DOHH2 (cell line): ENCODE measurements at regions not wholly inside any gene's neighbourhood (a gene's known extent, or its start where the extent isn't known, plus 50 kb on each side); places are given as distances from the start of the nearest gene placed in this dataset.

Source experiments
- H3F3A ChIP-seq: fragments of 200-600 bp; sonication (generic), shearing (Covaris generic); 2 replicates; pipeline ENCODE4 v1.6.0; 2016; ENCODE audit warnings: antibody characterized with exemption, mild to moderate bottlenecking; ENCODE audit not compliant: control insufficient read depth, insufficient read depth
- H3K27ac ChIP-seq: fragments of 200-600 bp; sonication (generic); 2 replicates; pipeline ENCODE4 v1.5.1; 2014; ENCODE audit warnings: low read depth, mild to moderate bottlenecking, low read length, moderate library complexity
- H3K27me3 ChIP-seq: fragments of 200-600 bp; sonication (generic); 2 replicates; pipeline ENCODE4 v1.6.1; 2014; ENCODE audit warnings: mild to moderate bottlenecking, low read length, mixed read lengths; ENCODE audit not compliant: control insufficient read depth
- H3K36me3 ChIP-seq: fragments of 200-600 bp; sonication (generic); 2 replicates; pipeline ENCODE4 v1.6.1; 2014; ENCODE audit warnings: mild to moderate bottlenecking, low read length, moderate library complexity, mixed read lengths; ENCODE audit not compliant: control insufficient read depth
- H3K4me1 ChIP-seq: fragments of 200-600 bp; sonication (generic); 2 replicates; pipeline ENCODE4 v1.6.1; 2014; ENCODE audit warnings: mild to moderate bottlenecking, low read length, mixed read lengths; ENCODE audit not compliant: control insufficient read depth
- H3K4me2 ChIP-seq: fragments of 200-600 bp; sonication (generic); 2 replicates; pipeline ENCODE4 v1.6.0; 2014; ENCODE audit warnings: mild to moderate bottlenecking, low read length, moderate library complexity
- H3K4me3 ChIP-seq: fragments of 200-600 bp; sonication (generic); 2 replicates; pipeline ENCODE4 v1.5.1; 2014; ENCODE audit warnings: mild to moderate bottlenecking, low read length, mixed read lengths
- H3K79me2 ChIP-seq: fragments of 200-600 bp; sonication (generic); 2 replicates; pipeline ENCODE4 v1.6.1; 2014; ENCODE audit warnings: mild to moderate bottlenecking, low read length, mixed read lengths; ENCODE audit not compliant: control insufficient read depth
- H3K9me2 ChIP-seq: fragments of 200-600 bp; sonication (generic); replicated peaks from 2 replicates; pipeline ENCODE4 v1.6.1; 2014; ENCODE audit warnings: mild to moderate bottlenecking, low read length, mixed read lengths; ENCODE audit not compliant: control insufficient read depth
- H3K9me3 ChIP-seq: fragments of 200-600 bp; sonication (generic); 2 replicates; pipeline ENCODE4 v1.6.1; 2014; ENCODE audit warnings: antibody characterized with exemption, low read length, mixed read lengths; ENCODE audit not compliant: control insufficient read depth, insufficient read depth
- H4K20me1 ChIP-seq: fragments of 200-600 bp; sonication (generic); 2 replicates; pipeline ENCODE4 v1.6.0; 2014; ENCODE audit warnings: low read depth, mild to moderate bottlenecking, antibody characterized with exemption, low read length, moderate library complexity; ENCODE audit not compliant: control insufficient read depth, insufficient read depth
- EZH2phosphoT487 ChIP-seq: fragments of 200-600 bp; sonication (generic); IDR thresholded peaks from 2 replicates; pipeline ENCODE4 v1.6.1; 2017; ENCODE audit warnings: borderline replicate concordance, mild to moderate bottlenecking, antibody characterized with exemption, low read length, moderate library complexity, mixed read lengths
- TF ChIP-seq, protein P1 (sequence below): fragments of 200-600 bp; sonication (generic); IDR thresholded peaks from one replicate; pipeline ENCODE4 v1.5.1; 2014; ENCODE audit warnings: antibody characterized with exemption, mild to moderate bottlenecking, low read depth, low read length; ENCODE audit not compliant: poor library complexity, severe bottlenecking

DNA sequence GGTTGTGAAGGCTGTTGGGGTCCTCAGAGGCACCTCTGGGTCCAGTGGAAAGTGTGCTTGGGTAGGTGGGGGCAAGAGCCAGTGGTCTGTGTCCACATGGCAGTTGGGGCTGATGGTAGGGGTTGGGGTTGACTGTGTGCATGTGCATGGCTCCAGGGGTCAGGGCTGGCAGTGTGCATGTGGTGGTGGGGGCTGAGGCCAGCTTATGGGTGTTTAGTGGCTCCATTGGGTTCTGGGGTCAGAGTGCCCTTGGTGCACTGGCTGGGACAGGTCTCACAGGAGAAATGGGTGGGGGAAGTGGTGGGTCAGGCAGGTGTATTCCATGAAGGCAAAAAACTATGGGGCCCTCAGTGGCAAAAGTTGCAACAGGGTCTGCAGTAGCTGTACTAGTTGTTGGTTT is 97.9 kb downstream of the EDEM1 start:
- Histone ChIP-seq H3K27ac (no peak overlapping the region), H3K4me1 (no peaks in the 10 kb centered on the region), H3K4me3 (no peak overlapping the region), H3K36me3 (no peaks in the 10 kb centered on the region), H3F3A (no peaks in the 10 kb centered on the region), H3K4me2 (no peak overlapping the region), H3K27me3 (no peaks in the 10 kb centered on the region), H3K9me3 (no peaks in the 10 kb centered on the region), H4K20me1 (no peaks in the 10 kb centered on the region), H3K79me2 (no peaks in the 10 kb centered on the region), H3K9me2 (no peaks in the 10 kb centered on the region)
- TF ChIP-seq EZH2phosphoT487, result no peak
- TF ChIP-seq, protein P1, sequence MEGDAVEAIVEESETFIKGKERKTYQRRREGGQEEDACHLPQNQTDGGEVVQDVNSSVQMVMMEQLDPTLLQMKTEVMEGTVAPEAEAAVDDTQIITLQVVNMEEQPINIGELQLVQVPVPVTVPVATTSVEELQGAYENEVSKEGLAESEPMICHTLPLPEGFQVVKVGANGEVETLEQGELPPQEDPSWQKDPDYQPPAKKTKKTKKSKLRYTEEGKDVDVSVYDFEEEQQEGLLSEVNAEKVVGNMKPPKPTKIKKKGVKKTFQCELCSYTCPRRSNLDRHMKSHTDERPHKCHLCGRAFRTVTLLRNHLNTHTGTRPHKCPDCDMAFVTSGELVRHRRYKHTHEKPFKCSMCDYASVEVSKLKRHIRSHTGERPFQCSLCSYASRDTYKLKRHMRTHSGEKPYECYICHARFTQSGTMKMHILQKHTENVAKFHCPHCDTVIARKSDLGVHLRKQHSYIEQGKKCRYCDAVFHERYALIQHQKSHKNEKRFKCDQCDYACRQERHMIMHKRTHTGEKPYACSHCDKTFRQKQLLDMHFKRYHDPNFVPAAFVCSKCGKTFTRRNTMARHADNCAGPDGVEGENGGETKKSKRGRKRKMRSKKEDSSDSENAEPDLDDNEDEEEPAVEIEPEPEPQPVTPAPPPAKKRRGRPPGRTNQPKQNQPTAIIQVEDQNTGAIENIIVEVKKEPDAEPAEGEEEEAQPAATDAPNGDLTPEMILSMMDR, result no peak

DNA sequence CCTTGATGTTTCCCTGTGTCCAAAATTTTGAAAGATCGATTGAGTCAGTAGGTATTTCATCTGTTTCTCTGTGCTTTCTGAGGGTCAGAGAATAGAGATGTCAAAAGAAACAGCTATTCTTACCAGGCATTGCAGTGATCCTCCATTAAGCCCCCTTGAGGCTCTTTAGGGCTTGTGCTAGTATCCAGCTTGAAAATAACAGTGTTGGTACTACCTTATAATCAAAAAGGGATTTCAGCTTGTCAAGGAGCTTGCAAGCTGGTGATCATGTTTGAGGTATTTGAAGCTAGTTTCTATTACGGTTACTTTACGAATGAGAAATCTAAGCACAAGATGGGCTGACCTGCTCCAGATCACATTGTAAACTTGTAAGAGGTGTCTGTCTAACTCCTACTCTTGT is 103.4 kb downstream of the EDEM1 start:
- H4K20me1 ChIP-seq, result no peaks in the 10 kb centered on the region
- H3F3A ChIP-seq, result no peaks in the 10 kb centered on the region
- no peak overlapping the region for H3K4me2 ChIP-seq
- no peak for TF ChIP-seq EZH2phosphoT487
- TF ChIP-seq, protein P1, result no peak
- no peak overlapping the region for H3K27ac ChIP-seq
- H3K27me3 ChIP-seq, result no peaks in the 10 kb centered on the region
- H3K4me3 ChIP-seq, result no peak overlapping the region
- no peaks in the 10 kb centered on the region for H3K9me3 ChIP-seq
- H3K36me3 ChIP-seq, result no peaks in the 10 kb centered on the region
- no peaks in the 10 kb centered on the region for H3K9me2 ChIP-seq
- no peaks in the 10 kb centered on the region for H3K79me2 ChIP-seq
- H3K4me1 ChIP-seq, result no peaks in the 10 kb centered on the region

DNA sequence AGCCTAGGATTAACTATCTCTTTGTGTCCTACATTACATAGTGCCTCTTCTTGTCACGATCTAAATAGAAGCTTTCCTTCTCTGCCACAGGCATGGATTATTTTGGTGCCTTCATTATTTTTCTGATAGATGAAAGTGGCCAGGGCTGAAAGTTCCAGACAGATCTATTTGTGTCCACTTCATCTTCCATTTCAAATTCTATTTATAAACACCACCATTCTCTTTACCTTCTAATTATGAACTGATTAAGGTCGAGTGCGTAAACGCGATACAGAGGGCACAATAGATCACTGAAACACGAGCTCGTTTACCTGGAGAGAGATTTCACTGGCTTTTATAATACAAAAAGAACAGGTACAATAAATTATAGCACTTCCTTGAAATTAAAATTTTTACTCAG is 105.0 kb downstream of the EDEM1 start:
- no peaks in the 10 kb centered on the region for H3K9me2 ChIP-seq
- no peak overlapping the region for H3K4me3 ChIP-seq
- no peak overlapping the region for H3K27ac ChIP-seq
- H3K27me3 ChIP-seq, result no peaks in the 10 kb centered on the region
- no peaks in the 10 kb centered on the region for H3K36me3 ChIP-seq
- no peaks in the 10 kb centered on the region for H3F3A ChIP-seq
- no peaks in the 10 kb centered on the region for H3K79me2 ChIP-seq
- no peak overlapping the region for H3K4me2 ChIP-seq
- H3K4me1 ChIP-seq, result no peaks in the 10 kb centered on the region
- no peaks in the 10 kb centered on the region for H4K20me1 ChIP-seq
- H3K9me3 ChIP-seq, result no peaks in the 10 kb centered on the region
- no peak for TF ChIP-seq EZH2phosphoT487
- TF ChIP-seq, protein P1, result no peak

DNA sequence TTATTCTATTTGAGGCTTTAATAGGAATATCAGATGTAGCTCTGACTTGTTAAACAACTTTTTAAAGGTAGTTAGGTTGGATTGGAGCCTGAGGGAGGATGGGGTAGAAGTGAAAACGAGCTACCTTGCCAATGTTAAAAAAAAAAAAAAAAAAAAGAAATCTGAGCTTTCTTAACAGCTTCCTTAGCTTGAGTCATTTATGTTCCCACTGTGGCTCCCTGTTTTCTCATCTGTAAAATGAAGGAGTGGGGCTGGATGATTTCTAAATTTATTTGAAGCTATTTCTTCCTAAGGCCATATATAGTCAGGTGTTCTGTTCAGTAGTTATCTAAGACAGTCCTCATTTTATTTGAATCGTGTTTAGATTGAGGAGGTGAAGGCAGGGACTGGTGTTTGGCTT is 105.7 kb downstream of the EDEM1 start:
- no peaks in the 10 kb centered on the region for H3F3A ChIP-seq
- no peak overlapping the region for H3K27ac ChIP-seq
- no peaks in the 10 kb centered on the region for H3K27me3 ChIP-seq
- peaks cover 3% of the 10 kb centered on the region for H3K4me1 ChIP-seq
- TF ChIP-seq, protein P1, result no peak
- no peak for TF ChIP-seq EZH2phosphoT487
- H3K4me2 ChIP-seq, result no peak overlapping the region
- H4K20me1 ChIP-seq, result no peaks in the 10 kb centered on the region
- H3K4me3 ChIP-seq, result no peak overlapping the region
- no peaks in the 10 kb centered on the region for H3K36me3 ChIP-seq
- H3K79me2 ChIP-seq, result no peaks in the 10 kb centered on the region
- H3K9me2 ChIP-seq, result no peaks in the 10 kb centered on the region
- H3K9me3 ChIP-seq, result no peaks in the 10 kb centered on the region
